GM12891 (cell line): ENCODE measurements at regions not wholly inside any gene's neighbourhood (a gene's known extent, or its start where the extent isn't known, plus 50 kb on each side); places are given as distances from the start of the nearest gene placed in this dataset.

Experiments
- POLR2A ChIP-seq: IDR thresholded peaks from 2 replicates; pipeline ENCODE4 v1.6.1; 2011; ENCODE audit warnings: low read depth, low read length, control low read depth
- POLR2AphosphoS5 ChIP-seq: IDR thresholded peaks from 2 replicates; pipeline ENCODE4 v1.6.1; 2011; ENCODE audit warnings: low read depth, low read length, control low read depth
- POU2F2 ChIP-seq: IDR thresholded peaks from 2 replicates; pipeline ENCODE4 v1.6.1; 2011; ENCODE audit warnings: low read depth, mild to moderate bottlenecking, control low read depth, low read length, moderate library complexity
- SPI1 ChIP-seq: IDR thresholded peaks from 2 replicates; pipeline ENCODE4 v1.6.1; 2011; ENCODE audit warnings: low read depth, low read length, control low read depth
- TAF1 ChIP-seq: IDR thresholded peaks from 2 replicates; pipeline ENCODE4 v1.6.1; 2011; ENCODE audit warnings: low read depth, low read length, control low read depth

- TF ChIP-seq POLR2A, result no peak
- no peak for TF ChIP-seq POLR2AphosphoS5
- no peak for TF ChIP-seq TAF1
- no peak for TF ChIP-seq SPI1
- no peak for TF ChIP-seq POU2F2
Observed at GRCh38 chr9:129266536-129266935, 88.5 kb upstream of the IER5L start.
